ENCODE measurements at regions not wholly inside any gene's neighbourhood (a gene's known extent, or its start where the extent isn't known, plus 50 kb on each side); places are given as distances from the start of the nearest gene placed in this dataset.

DNA sequence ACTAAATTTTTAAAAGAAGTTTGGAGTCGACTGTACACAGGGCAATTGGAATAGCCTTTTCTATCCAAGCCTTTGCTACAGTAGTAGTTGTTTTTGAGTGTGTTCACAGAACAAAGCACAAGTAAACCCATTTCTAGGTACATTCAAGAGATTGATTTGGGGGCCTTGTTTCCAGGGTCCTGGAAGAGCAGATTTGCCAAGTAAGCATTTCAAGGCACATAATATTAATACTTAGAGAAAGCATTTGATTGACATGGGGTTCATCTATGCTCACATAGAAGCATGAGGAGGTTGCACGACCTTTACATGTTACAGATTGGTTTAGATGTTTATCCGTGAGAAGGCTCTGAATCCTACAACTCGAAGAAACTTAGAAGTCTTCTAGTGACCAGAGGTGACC, 324.1 kb downstream of the MYCN start:
- Mint-ChIP-seq H3K27ac (no peak overlapping the region), H3K27me3 (no peaks in the 10 kb centered on the region), H3K4me3 (no peak overlapping the region), H3K36me3 (no peaks in the 10 kb centered on the region), H3K9me3 (peaks cover 4% of the 10 kb centered on the region), H3K4me1 (ENCODE audit: unreplicated experiment) (peaks cover 10% of the 10 kb centered on the region)
- TF ChIP-seq, protein P1, sequence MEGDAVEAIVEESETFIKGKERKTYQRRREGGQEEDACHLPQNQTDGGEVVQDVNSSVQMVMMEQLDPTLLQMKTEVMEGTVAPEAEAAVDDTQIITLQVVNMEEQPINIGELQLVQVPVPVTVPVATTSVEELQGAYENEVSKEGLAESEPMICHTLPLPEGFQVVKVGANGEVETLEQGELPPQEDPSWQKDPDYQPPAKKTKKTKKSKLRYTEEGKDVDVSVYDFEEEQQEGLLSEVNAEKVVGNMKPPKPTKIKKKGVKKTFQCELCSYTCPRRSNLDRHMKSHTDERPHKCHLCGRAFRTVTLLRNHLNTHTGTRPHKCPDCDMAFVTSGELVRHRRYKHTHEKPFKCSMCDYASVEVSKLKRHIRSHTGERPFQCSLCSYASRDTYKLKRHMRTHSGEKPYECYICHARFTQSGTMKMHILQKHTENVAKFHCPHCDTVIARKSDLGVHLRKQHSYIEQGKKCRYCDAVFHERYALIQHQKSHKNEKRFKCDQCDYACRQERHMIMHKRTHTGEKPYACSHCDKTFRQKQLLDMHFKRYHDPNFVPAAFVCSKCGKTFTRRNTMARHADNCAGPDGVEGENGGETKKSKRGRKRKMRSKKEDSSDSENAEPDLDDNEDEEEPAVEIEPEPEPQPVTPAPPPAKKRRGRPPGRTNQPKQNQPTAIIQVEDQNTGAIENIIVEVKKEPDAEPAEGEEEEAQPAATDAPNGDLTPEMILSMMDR (conservative IDR thresholded peaks at IDR 0.05): no peak
- no peak for DNase-seq (ENCODE audit: extremely low spot score, unreplicated experiment)

DNA sequence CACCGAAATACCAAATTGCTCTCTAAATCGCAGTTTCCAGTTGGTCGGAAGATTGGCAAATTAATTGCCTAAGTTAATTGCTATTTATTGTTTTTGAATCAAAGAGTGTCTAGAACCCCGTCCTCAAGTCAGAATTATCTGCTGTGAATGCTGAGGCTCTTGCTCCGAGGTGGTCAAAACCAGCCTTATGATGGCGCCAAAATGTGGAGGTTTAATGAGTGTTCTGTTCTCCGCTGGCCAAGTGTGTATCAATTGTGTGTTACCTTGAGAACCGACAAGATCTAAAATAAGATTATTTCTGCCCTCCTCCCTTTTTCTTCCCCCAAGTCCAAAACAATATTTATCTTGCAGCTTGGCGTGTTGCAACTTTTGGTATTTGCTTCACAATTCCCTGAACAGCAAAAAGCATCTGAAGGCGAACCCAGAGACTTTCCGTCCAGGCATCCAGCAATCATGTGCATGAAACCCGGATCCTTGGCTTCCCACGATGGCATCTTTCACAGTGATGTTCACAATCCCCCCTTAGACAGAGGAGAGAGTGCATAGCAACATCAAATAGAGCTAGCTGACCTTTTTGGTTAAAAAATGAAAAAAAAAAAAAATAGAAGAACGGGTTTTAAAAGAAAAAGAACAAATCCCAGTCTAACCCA, 323.0 kb downstream of the MYCN start:
- Mint-ChIP-seq H3K27me3 (no peaks in the 10 kb centered on the region), H3K36me3 (no peaks in the 10 kb centered on the region), H3K9me3 (peaks cover 4% of the 10 kb centered on the region), H3K4me3 (no peak overlapping the region), H3K27ac (no peak overlapping the region), H3K4me1 (ENCODE audit: unreplicated experiment) (peaks cover 13% of the 10 kb centered on the region)
- TF ChIP-seq, protein P1 (conservative IDR thresholded peaks at IDR 0.05): no peak
- no peak for DNase-seq (ENCODE audit: extremely low spot score, unreplicated experiment)

DNA sequence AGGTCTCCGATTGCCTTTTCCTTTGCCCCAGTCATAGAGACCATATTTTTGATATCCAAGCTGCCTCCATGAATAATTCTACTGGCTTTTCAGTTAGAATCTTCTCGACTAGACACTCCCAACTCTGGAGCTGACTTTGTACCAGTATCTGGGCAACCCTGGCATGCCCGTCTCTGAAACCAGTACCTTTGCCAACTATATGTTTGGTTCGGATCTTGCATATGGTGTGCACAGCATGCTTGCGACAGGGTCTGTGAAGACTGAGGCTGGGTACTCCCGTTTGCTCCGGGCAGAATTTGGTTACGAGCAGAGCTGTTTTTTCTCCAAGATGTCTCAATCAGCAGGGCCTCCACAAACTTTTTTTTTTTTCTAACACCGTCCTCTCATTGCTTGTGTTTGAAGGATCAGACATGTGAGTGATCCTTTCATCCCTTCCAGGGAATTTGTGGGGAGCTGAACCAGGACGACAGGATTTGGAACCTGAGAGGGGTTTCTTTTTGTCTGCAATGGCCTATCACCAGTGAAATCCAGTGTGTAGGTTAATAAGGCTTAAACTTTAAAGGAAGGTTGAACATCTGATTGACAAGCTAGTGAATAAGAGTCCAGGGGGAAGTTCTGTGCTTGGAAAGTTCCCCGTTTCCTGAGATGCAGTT, 322.3 kb downstream of the MYCN start:
- Mint-ChIP-seq H3K4me1 (ENCODE audit: unreplicated experiment) (peaks cover 14% of the 10 kb centered on the region), H3K27me3 (peaks cover 2% of the 10 kb centered on the region), H3K9me3 (peaks cover 4% of the 10 kb centered on the region), H3K36me3 (no peaks in the 10 kb centered on the region), H3K27ac (no peak overlapping the region), H3K4me3 (no peak overlapping the region)
- no peak for DNase-seq (ENCODE audit: extremely low spot score, unreplicated experiment)
- TF ChIP-seq, protein P1 (conservative IDR thresholded peaks at IDR 0.05): no peak

- H3K27ac Mint-ChIP-seq: no peak overlapping the region
- H3K36me3 Mint-ChIP-seq: no peaks in the 10 kb centered on the region
- H3K4me1 Mint-ChIP-seq (ENCODE audit: unreplicated experiment): peaks cover 14% of the 10 kb centered on the region
- peaks cover 3% of the 10 kb centered on the region for H3K27me3 Mint-ChIP-seq
- no peak for DNase-seq (ENCODE audit: extremely low spot score, unreplicated experiment)
- TF ChIP-seq, protein P1 (conservative IDR thresholded peaks at IDR 0.05): no peak
- no peak overlapping the region for H3K4me3 Mint-ChIP-seq
- peaks cover 4% of the 10 kb centered on the region for H3K9me3 Mint-ChIP-seq
These were observed 321.4 kb downstream of the MYCN start for GRCh38 chr2:16261791-16262190.

DNA sequence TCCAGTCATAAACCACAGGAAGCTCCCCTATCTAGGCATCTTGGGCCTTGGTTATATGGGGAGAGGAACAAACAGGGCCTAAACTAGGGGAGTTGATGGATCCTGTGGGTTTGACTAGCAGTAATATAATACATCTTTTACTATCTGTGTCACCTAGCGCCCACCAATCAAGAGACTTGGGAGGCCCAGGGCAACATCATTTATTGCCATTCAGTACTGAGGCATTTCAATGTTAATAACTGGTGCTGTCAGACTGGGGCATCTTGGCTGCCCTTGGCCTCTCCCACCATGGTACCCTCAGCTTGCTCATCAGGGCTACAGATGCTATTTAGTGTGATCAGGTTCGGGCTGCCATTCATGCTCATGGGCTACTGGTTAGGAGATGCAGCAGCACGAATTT, 320.7 kb downstream of the MYCN start:
- no peak for DNase-seq (ENCODE audit: extremely low spot score, unreplicated experiment)
- TF ChIP-seq, protein P1 (conservative IDR thresholded peaks at IDR 0.05): no peak
- H3K4me1 Mint-ChIP-seq (ENCODE audit: unreplicated experiment): peaks cover 14% of the 10 kb centered on the region

More for the DNA sequence above, 320.7 kb downstream of the MYCN start:
- no peaks in the 10 kb centered on the region for H3K36me3 Mint-ChIP-seq
- peaks cover 6% of the 10 kb centered on the region for H3K27me3 Mint-ChIP-seq
- H3K4me3 Mint-ChIP-seq: no peak overlapping the region
- H3K27ac Mint-ChIP-seq: no peak overlapping the region
- H3K9me3 Mint-ChIP-seq: peaks cover 9% of the 10 kb centered on the region

Data from type B pancreatic cell (in vitro differentiated cells).